ENCODE measurements at regions not wholly inside any gene's neighbourhood (a gene's known extent, or its start where the extent isn't known, plus 50 kb on each side); places are given as distances from the start of the nearest gene placed in this dataset.

- DNase-seq = no peak
These were observed 1342.3 kb downstream of the TBC1D22A start for GRCh38 chr22:48104766-48105165.

- no peak for DNase-seq
These were observed 1341.8 kb downstream of the TBC1D22A start for GRCh38 chr22:48104102-48104738.

DNA sequence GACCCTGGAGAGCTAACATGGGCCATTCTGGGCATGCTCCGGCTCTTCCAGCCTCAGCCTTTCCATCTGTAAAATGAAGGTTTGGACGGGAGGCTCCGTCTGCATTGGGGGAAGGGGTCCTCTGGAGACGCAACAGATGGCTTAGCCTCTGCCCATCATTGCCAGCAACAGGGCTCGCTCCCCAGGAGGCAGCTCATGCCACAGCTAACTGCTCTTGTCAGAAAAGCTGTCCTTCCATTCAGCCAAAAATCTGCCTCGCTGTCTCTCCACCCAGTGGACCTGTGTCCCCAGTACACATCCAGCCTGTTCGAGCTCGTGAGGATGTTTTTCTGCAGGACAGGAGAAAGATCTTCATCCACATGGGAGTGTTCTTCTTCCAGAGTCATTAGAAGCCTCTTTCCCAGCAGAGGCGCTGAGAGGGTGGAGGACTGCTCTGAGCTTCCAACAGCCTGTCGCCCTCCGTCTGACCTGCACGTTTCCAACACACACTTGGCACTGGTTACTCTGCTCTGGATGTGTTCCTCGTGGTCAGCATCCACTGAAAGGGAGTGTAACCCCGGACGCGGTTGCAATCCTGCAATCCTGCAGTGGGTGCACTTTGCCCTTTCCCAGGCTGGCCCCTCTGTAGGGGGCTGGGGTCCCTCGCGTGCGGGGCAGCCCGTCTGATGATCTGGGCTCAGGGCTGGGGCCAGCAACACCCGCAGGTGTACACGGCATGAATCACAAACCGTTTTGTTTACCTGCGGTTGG is 1340.9 kb downstream of the TBC1D22A start:
- no peak for DNase-seq

DNA sequence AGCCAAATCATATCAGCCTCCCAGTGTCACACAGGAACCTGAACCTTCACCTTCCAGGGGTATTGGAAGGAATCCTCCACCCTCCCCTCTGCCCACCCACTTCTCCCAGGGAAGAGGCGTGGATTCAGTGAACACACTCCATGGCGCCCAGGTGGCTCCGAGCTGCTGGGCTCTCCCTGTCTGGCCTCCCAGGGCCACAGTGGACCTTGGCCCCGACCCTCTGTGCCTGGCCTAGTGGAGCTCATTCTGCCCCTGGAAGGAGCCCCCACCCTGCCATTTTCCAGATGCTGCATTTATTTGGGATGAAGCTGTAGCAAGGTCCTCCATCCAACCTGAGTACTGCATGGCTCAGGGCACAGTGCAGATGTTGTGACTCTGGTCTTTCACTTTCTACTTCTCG is 1340.1 kb downstream of the TBC1D22A start:
- no peak for DNase-seq

DNA sequence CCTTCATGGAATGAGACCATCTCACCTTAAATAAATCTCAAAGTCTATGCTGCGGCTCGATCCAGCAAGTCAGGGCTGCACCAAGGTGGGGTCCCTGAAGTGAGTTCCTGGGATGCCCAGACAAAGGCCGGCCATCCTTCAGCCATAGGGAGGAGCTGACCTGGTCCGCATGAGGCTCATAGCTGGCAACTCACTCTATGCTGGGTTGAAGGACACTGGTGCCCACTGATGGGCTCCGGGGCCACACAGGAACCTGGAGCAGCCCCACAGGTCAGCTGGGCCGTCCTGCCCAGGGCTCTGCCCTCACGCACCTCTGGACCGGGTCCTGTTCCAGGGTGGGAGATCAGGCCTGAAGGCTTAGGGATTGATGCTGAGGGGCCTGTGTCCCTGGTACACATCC is 1339.3 kb downstream of the TBC1D22A start:
- DNase-seq = no peak

- no peak for DNase-seq
These were observed 1338.4 kb downstream of the TBC1D22A start for GRCh38 chr22:48100685-48101417.

- no peak for DNase-seq
These were observed 1337.2 kb downstream of the TBC1D22A start for GRCh38 chr22:48099671-48100070.

GRCh38 chr22:48099251-48099650 is 1336.8 kb downstream of the TBC1D22A start:
- no peak for DNase-seq

- DNase-seq = no peak
These were observed 1336.4 kb downstream of the TBC1D22A start for GRCh38 chr22:48098921-48099245.

DNA sequence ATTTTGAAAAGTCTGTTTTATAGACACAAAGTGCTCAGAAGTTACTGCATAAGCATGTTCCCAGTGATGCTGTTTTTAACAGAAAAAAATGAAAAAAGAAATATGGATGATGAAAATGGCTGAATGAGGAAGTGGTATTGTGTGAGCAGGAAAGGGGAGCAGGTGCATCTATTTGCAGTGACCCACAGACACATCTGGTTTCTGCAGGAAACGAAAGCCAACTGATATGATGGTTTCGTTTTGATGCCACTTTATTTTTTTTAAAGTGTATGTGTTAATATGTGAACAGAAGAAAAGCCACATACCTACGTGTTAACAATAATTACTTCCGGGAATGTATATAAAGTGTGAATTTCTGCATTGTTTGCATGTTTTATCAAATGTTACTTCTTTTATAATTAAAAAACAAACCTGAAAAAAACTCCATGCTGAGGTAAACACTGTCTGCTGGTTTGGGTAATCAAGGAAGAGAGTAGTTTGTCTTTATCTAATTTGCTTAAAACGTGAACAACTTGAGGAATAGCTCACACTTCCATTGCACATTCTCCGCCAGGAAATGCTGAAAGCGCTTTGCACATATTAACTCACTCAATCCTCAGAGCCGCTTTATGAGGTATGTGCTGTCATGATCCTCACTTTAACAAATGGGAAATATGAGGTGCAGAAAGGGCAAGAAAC is 1335.9 kb downstream of the TBC1D22A start:
- no peak for DNase-seq

DNA sequence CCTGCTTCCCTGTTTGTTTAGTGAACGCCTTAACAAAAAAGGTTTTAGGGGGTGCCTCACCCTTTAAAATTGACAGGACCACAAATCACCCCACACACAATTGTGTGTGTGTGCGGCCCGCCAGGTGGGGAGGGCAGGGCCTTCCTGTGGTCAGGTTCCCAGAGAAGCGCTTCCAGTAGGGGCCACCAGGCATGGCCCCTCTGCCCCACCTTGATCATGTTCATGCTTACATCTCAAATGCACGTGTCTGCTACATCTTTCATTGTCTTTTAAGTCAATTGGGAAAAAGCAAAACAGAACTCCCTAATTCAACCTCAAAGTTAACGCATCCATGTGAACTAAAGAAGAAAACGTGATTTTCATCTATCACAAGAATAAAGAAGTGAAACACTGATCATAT is 1335.3 kb downstream of the TBC1D22A start:
- DNase-seq = no peak

GRCh38 chr22:48096851-48097665 is 1334.6 kb downstream of the TBC1D22A start:
- no peak for DNase-seq

GRCh38 chr22:48096411-48096810 is 1334.0 kb downstream of the TBC1D22A start:
- no peak for DNase-seq

- DNase-seq = no peak
These were observed 1331.5 kb downstream of the TBC1D22A start for GRCh38 chr22:48093981-48094380.

- DNase-seq = no peak
These were observed 1330.4 kb downstream of the TBC1D22A start for GRCh38 chr22:48092866-48093265.

GRCh38 chr22:48091656-48092223 is 1329.3 kb downstream of the TBC1D22A start:
- DNase-seq = no peak

DNA sequence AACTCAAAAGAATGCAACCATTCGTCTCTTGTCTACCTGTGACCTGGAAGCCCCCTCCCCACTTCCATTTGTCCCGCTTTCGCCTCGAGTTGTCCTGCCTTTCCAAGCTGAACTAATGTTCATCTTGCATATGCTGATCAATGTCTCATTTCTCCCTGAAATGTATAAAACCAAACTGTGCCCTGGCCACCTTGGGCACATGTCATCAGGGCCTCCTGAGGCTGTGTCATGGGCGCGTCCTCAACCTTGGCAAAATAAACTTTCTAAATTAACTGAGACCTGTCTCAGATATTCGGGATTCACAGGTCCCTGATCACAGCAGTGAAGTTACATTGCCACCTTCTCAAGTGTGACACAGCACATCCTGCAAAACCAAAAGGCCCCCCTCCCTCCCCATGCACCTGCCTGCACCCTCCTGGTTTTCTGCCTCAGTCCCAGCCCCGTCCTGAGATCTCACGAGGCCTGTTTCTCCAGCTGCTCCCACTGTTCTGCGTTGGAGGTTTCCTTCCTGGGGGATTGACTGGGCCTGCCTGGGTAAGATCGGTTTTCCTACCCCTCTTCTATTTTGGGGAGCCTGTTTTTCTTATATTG is 1328.7 kb downstream of the TBC1D22A start:
- DNase-seq = no peak

DNA sequence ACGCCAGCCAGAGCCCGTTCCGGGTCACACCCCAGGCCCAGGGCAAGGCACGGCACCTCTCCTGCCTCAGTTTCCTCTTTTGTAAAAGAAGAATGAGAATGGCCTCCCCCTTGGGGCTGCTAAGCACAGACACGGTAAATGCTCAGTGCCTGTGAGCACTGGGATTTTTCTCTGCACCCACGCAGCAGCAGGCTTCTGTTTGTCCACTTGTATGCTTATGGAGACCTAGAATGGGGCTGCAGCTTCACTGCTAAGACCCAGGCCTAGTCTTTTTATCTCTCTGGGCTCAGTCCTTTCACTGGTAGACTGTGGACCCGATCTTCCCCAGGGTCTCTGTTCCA is 1327.9 kb downstream of the TBC1D22A start:
- no peak for DNase-seq

GRCh38 chr22:48089601-48090331 is 1327.3 kb downstream of the TBC1D22A start:
- DNase-seq = no peak

DNA sequence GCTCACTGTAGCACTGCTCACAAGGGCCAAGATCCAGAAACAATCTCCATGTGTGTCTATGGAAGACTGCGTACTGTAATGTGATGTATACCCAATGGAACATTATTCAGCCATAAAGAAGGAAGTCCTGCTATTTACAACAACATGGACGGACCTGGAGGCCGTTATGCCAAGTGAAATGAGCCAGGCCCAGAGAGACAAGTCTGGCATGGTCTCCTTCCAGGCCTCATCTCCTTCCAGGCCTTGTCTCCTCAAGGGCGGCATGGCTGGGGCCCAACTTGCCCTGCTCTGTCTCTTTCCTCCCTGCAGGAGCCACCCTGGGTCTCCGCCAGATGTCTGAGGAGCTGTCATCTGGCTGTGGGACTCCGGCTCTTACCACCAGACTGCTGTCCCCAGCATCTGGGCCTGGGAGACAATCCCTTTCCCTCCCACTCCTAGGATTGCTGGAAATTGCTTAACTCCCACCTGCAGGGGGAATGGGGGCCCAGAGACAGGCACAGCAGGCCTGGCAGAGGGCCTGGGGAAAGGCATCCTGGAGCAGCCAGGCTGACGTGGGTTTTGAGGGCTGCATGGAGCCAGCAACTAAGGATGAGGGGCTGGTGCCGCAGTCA is 1326.6 kb downstream of the TBC1D22A start:
- DNase-seq = no peak

- DNase-seq = no peak
These were observed 1325.8 kb downstream of the TBC1D22A start for GRCh38 chr22:48088251-48088650.
